HG03175 (cell line): ENCODE measurements at regions not wholly inside any gene's neighbourhood (a gene's known extent, or its start where the extent isn't known, plus 50 kb on each side); places are given as distances from the start of the nearest gene placed in this dataset.

Experiments used
- ATAC-seq: cut with Tn5 transposase; IDR thresholded peaks from one replicate; pipeline ENCODE4 v1.9.1; 2021; ENCODE audit warnings: mild to moderate bottlenecking, moderate library complexity; ENCODE audit not compliant: unreplicated experiment

- no peak for ATAC-seq
These were observed 186.9 kb downstream of the ENGASE start for GRCh38 chr17:79261355-79262072.

GRCh38 chr17:79258843-79259242, 184.2 kb downstream of the ENGASE start:
- no peak for ATAC-seq

- ATAC-seq, result no peak
These were observed 183.4 kb downstream of the ENGASE start for GRCh38 chr17:79258041-79258440.

GRCh38 chr17:79255926-79256585, 181.4 kb downstream of the ENGASE start:
- no peak for ATAC-seq

GRCh38 chr17:79255456-79255855, 180.8 kb downstream of the ENGASE start:
- ATAC-seq, result no peak

GRCh38 chr17:79255046-79255445, 180.4 kb downstream of the ENGASE start:
- no peak for ATAC-seq

GRCh38 chr17:79252886-79253285, 178.3 kb downstream of the ENGASE start:
- no peak for ATAC-seq

GRCh38 chr17:79251824-79252223, 177.2 kb downstream of the ENGASE start:
- no peak for ATAC-seq

GRCh38 chr17:79249929-79250521, 175.4 kb downstream of the ENGASE start:
- no peak for ATAC-seq

- no peak for ATAC-seq
These were observed 174.3 kb downstream of the ENGASE start for GRCh38 chr17:79248843-79249493.

- no peak for ATAC-seq
These were observed 171.9 kb downstream of the ENGASE start for GRCh38 chr17:79246225-79247190.

- ATAC-seq, result no peak
These were observed 170.0 kb downstream of the ENGASE start for GRCh38 chr17:79244665-79245064.

- no peak for ATAC-seq
These were observed 169.4 kb downstream of the ENGASE start for GRCh38 chr17:79243996-79244395.

- no peak for ATAC-seq
These were observed 169.0 kb downstream of the ENGASE start for GRCh38 chr17:79243603-79243990.

GRCh38 chr17:79242873-79243602, 168.4 kb downstream of the ENGASE start:
- no peak for ATAC-seq

- ATAC-seq, result no peak
These were observed 167.8 kb downstream of the ENGASE start for GRCh38 chr17:79242393-79242792.

- ATAC-seq, result no peak
These were observed 167.0 kb downstream of the ENGASE start for GRCh38 chr17:79241616-79242015.

- ATAC-seq, result no peak
These were observed 164.6 kb downstream of the ENGASE start for GRCh38 chr17:79239205-79239604.

GRCh38 chr17:79237448-79238053, 162.9 kb downstream of the ENGASE start:
- no peak for ATAC-seq
